ENCODE measurements at regions not wholly inside any gene's neighbourhood (a gene's known extent, or its start where the extent isn't known, plus 50 kb on each side); places are given as distances from the start of the nearest gene placed in this dataset.

GRCh38 chr7:47712416-47712815 is 130.5 kb upstream of the TNS3 start:
- no peak for TF ChIP-seq CTCF (IDR thresholded peaks at IDR 0.05)
- no peak for TF ChIP-seq POLR2A (IDR thresholded peaks at IDR 0.05)
- no peak for TF ChIP-seq POLR2AphosphoS5 (IDR thresholded peaks at IDR 0.05)
- no peak for TF ChIP-seq EP300 (IDR thresholded peaks at IDR 0.05)
